IMR-90 (cell line): ENCODE measurements at regions not wholly inside any gene's neighbourhood (a gene's known extent, or its start where the extent isn't known, plus 50 kb on each side); places are given as distances from the start of the nearest gene placed in this dataset.

Experiments
- ATAC-seq: fragments of 200-7000 bp; cut with Tn5 transposase; 2 replicates; pipeline ENCODE4 v1.9.1; 2020; ENCODE audit warnings: low read depth, mild to moderate bottlenecking, moderate library complexity
- BruUV-seq: library from RNA; stranded (reverse); fragments of 400-500 nt; replicated peaks from 2 replicates; lab custom pipeline; 2021; lab: Mats Ljungman, UMichigan
- CTCF ChIA-PET: fragments of 300-600 bp; formaldehyde crosslinking; extraction: SDS; loops from one replicate; lab custom pipeline; 2021; ENCODE audit warnings: antibody characterized with exemption; lab: Yijun Ruan, JAX
- POLR2A ChIA-PET: fragments of 300-600 bp; sonication (Branson Sonifier 250); formaldehyde crosslinking; loops from one replicate; lab custom pipeline; 2022; ENCODE audit warnings: antibody characterized with exemption; ENCODE audit not compliant: unreplicated experiment; lab: Charles Lee
- DNase-seq: peaks from one replicate; pipeline ENCODE4 v3.0.0; 2013
- H2AFZ ChIP-seq: replicated peaks from 2 replicates; pipeline ENCODE3; 2013; ENCODE audit warnings: low read length, mild to moderate bottlenecking; ENCODE audit not compliant: poor library complexity
- H2AK5ac ChIP-seq: 2 replicates; pipeline ENCODE4 v1.6.1; 2013; ENCODE audit warnings: low read depth, low read length, inconsistent platforms
- H2AK9ac ChIP-seq: replicated peaks from 2 replicates; pipeline ENCODE3; 2013; ENCODE audit warnings: mild to moderate bottlenecking, low read depth, low read length, moderate library complexity; ENCODE audit not compliant: poor library complexity
- H2BK120ac ChIP-seq: 2 replicates; pipeline ENCODE4 v1.6.1; 2013; ENCODE audit warnings: low read depth, low read length, inconsistent platforms
- H2BK15ac ChIP-seq: 3 replicates; pipeline ENCODE4 v1.6.1; 2013; ENCODE audit warnings: low read depth, low read length, inconsistent platforms
- H2BK20ac ChIP-seq: 2 replicates; pipeline ENCODE4 v1.6.1; 2013; ENCODE audit warnings: low read depth, mild to moderate bottlenecking, inconsistent platforms, low read length, moderate library complexity
- H2BK5ac ChIP-seq: 2 replicates; pipeline ENCODE4 v1.6.1; 2013; ENCODE audit warnings: mild to moderate bottlenecking, low read depth, low read length, inconsistent platforms; ENCODE audit not compliant: poor library complexity, severe bottlenecking
- H3K14ac ChIP-seq: replicated peaks from 2 replicates; pipeline ENCODE4 v1.6.1; 2013; ENCODE audit warnings: low read depth, low read length, inconsistent platforms
- H3K18ac ChIP-seq: 2 replicates; pipeline ENCODE4 v1.6.1; 2013; ENCODE audit warnings: low read depth, low read length, control low read depth
- H3K23ac ChIP-seq: 2 replicates; pipeline ENCODE4 v1.6.1; 2013; ENCODE audit warnings: low read depth, low read length, inconsistent platforms
- H3K27ac ChIP-seq: 2 replicates; pipeline ENCODE4 v1.5.1; 2013; ENCODE audit warnings: mild to moderate bottlenecking, control low read depth, low read length; ENCODE audit not compliant: insufficient read depth
- H3K27me3 ChIP-seq: 2 replicates; pipeline ENCODE4 v1.6.1; 2013; ENCODE audit warnings: low read length; ENCODE audit not compliant: control insufficient read depth, insufficient read depth
- H3K36me3 ChIP-seq: 2 replicates; pipeline ENCODE4 v1.6.1; 2013; ENCODE audit warnings: low read length, mixed read lengths; ENCODE audit not compliant: control insufficient read depth, insufficient read depth
- H3K4ac ChIP-seq: 2 replicates; pipeline ENCODE4 v1.6.1; 2013; ENCODE audit warnings: low read depth, low read length, inconsistent platforms
- H3K4me1 ChIP-seq: 2 replicates; pipeline ENCODE4 v1.6.1; 2013; ENCODE audit warnings: low read length, mixed read lengths; ENCODE audit not compliant: control insufficient read depth, insufficient read depth
- H3K4me2 ChIP-seq: 2 replicates; pipeline ENCODE4 v1.6.1; 2013; ENCODE audit warnings: low read depth, mild to moderate bottlenecking, control low read depth, low read length, moderate library complexity
- H3K4me3 ChIP-seq: 2 replicates; pipeline ENCODE4 v1.5.1; 2013; ENCODE audit warnings: low read depth, mild to moderate bottlenecking, control low read depth, low read length, moderate library complexity; ENCODE audit not compliant: insufficient read depth
- H3K56ac ChIP-seq: 2 replicates; pipeline ENCODE4 v1.6.1; 2013; ENCODE audit warnings: low read length, inconsistent platforms; ENCODE audit not compliant: insufficient read depth; ENCODE audit errors: extremely low read depth
- H3K79me1 ChIP-seq, 2 experiments: 2 replicates each; pipeline ENCODE4 v1.6.1; 2013; ENCODE audit warnings: low read length in 2 of 2, inconsistent platforms in 1 of 2, low read depth in 1 of 2
- H3K9ac ChIP-seq: 2 replicates; pipeline ENCODE4 v1.6.1; 2013; ENCODE audit warnings: low read depth, low read length, control low read depth
- H3K9me1 ChIP-seq: 2 replicates; pipeline ENCODE4 v1.6.1; 2013; ENCODE audit warnings: low read length, inconsistent platforms; ENCODE audit not compliant: insufficient read depth
- H3K9me3 ChIP-seq: 2 replicates; pipeline ENCODE4 v1.6.1; 2013; ENCODE audit warnings: low read length; ENCODE audit not compliant: control insufficient read depth, insufficient read depth
- H4K20me1 ChIP-seq: 2 replicates; pipeline ENCODE4 v1.6.1; 2013; ENCODE audit warnings: low read length, inconsistent platforms; ENCODE audit not compliant: insufficient read depth
- H4K5ac ChIP-seq: 2 replicates; pipeline ENCODE4 v1.6.1; 2013; ENCODE audit warnings: mild to moderate bottlenecking, low read depth, low read length, control low read depth
- H4K8ac ChIP-seq, 2 experiments: 2 replicates each; pipeline ENCODE4 v1.6.1; 2013; ENCODE audit warnings: low read depth in 2 of 2, low read length in 2 of 2, control low read depth in 1 of 2, inconsistent platforms in 1 of 2
- H4K91ac ChIP-seq: 2 replicates; pipeline ENCODE4 v1.6.1; 2013; ENCODE audit warnings: low read depth, low read length, inconsistent platforms; ENCODE audit not compliant: insufficient read depth
- CHD1 ChIP-seq: IDR thresholded peaks from 2 replicates; pipeline ENCODE4 v1.6.1; 2012; ENCODE audit warnings: low read depth, low read length, improper control_type of control experiment
- MAZ ChIP-seq: IDR thresholded peaks from 2 replicates; pipeline ENCODE4 v1.6.1; 2012; ENCODE audit warnings: low read depth, mild to moderate bottlenecking, low read length, improper control_type of control experiment, moderate library complexity, borderline replicate concordance
- MXI1 ChIP-seq: IDR thresholded peaks from 2 replicates; pipeline ENCODE4 v1.6.1; 2012; ENCODE audit warnings: low read depth, mild to moderate bottlenecking, low read length, moderate library complexity, borderline replicate concordance
- NFE2L2 ChIP-seq: fragments of 150-350 bp; IDR thresholded peaks from 2 replicates; pipeline ENCODE4 v1.6.1; 2016; ENCODE audit warnings: low read depth, mild to moderate bottlenecking, low read length
- RAD21 ChIP-seq: IDR thresholded peaks from 2 replicates; pipeline ENCODE4 v1.6.1; 2012; ENCODE audit warnings: low read length, improper control_type of control experiment
- RCOR1 ChIP-seq: IDR thresholded peaks from 2 replicates; pipeline ENCODE4 v1.6.1; 2012; ENCODE audit warnings: mild to moderate bottlenecking, low read length, improper control_type of control experiment; ENCODE audit not compliant: insufficient replicate concordance
- RFX5 ChIP-seq: IDR thresholded peaks from 2 replicates; pipeline ENCODE4 v1.8.0; 2012; ENCODE audit warnings: low read depth, mild to moderate bottlenecking, low read length, moderate library complexity
- USF2 ChIP-seq: fragments of 150-350 bp; IDR thresholded peaks from 2 replicates; pipeline ENCODE4 v1.6.1; 2017; ENCODE audit warnings: mild to moderate bottlenecking, antibody characterized with exemption, low read length, low read depth
- WGBS, 2 experiments: methylation state at CpG; one replicate each; pipeline versions ENCODE4 v1.1.5 to v1.1.7; 2013; ENCODE audit warnings: missing lambda C conversion rate in 2 of 2; ENCODE audit not compliant: insufficient read length in 1 of 2; ENCODE audit errors: extremely low coverage in 2 of 2; 5-methylcytosine and 5-hydroxymethylcytosine counted together
- dilution Hi-C: fragments of 300-500 bp; cut with HindIII; formaldehyde crosslinking; loops from one replicate; pipeline ENCODE4 v1.14.3; 2018; ENCODE audit warnings: low sequenced_read_pairs; ENCODE audit not compliant: unreplicated experiment
- in situ Hi-C: fragments of 300-500 bp; cut with MboI; formaldehyde crosslinking; loops from 3 replicates; pipeline ENCODE4 v1.14.3; 2019; ENCODE audit warnings: low sequenced_read_pairs, inconsistent platforms, mixed read lengths
- intact Hi-C: fragments of 100-400 bp; cut with micrococcal nuclease; formaldehyde crosslinking; loops from 2 replicates; pipeline ENCODE4 v1.10.0; 2022
- TF ChIP-seq, protein P1 (sequence below): conservative IDR thresholded peaks from 2 replicates; pipeline ENCODE4 v1.5.1; 2012; ENCODE audit warnings: mild to moderate bottlenecking, low read depth, low read length, improper control_type of control experiment

DNA sequence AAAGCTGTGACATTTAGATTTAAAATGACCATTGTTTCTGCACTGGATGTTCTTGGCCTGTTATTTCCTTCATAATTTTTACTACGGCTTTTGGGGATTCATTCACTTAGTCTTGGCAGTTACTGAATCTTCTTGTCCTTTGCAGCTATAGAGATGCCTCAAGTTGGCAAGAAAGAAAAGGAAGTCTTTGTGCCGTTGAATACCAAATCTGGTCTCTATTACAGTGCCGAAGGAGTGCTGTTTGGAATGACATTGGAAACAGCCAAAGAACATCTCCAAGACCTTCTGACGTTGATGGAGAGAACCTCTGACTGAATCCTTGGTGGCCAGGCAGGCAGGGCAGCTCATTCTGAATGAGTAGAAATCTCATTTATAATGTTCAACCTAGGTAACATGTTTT is 54.3 kb upstream of the NRP1 start:
- Histone ChIP-seq H4K91ac (no peak overlapping the region), H4K8ac (no peak overlapping the region), H3K4ac (no peak overlapping the region), H3K9me3 (no peaks in the 10 kb centered on the region), H2AFZ (peak overlapping the region; percentile 28), H3K36me3 (no peaks in the 10 kb centered on the region), H2BK120ac (no peak overlapping the region), H3K23ac (no peak overlapping the region), H4K5ac (no peak overlapping the region), H3K9ac (no peak overlapping the region), H4K20me1 (no peaks in the 10 kb centered on the region), H3K14ac (no peak overlapping the region), H3K56ac (no peak overlapping the region), H3K4me2 (no peak overlapping the region), H3K4me3 (no peak overlapping the region), H2AK9ac (no peak overlapping the region), H3K18ac (no peak overlapping the region), H3K4me1 (peaks cover 2% of the 10 kb centered on the region; the same call in 1 of the 2 replicates), H2BK5ac (no peak overlapping the region), H2BK15ac (no peak overlapping the region), H2BK20ac (no peak overlapping the region), H3K27ac (no peak overlapping the region), H3K79me1 (no peaks in the 10 kb centered on the region), H3K27me3 (peaks cover 7% of the 10 kb centered on the region), H3K9me1 (no peaks in the 10 kb centered on the region), H2AK5ac (no peak overlapping the region)
- ATAC-seq: no peak
- ChIA-PET CTCF (no interaction called here), POLR2A (no interaction called here)
- TF ChIP-seq MXI1 (no peak), USF2 (no peak), MAZ (no peak), RCOR1 (no peak), RAD21 (no peak), CHD1 (no peak), RFX5 (no peak), NFE2L2 (no peak)
- TF ChIP-seq, protein P1, sequence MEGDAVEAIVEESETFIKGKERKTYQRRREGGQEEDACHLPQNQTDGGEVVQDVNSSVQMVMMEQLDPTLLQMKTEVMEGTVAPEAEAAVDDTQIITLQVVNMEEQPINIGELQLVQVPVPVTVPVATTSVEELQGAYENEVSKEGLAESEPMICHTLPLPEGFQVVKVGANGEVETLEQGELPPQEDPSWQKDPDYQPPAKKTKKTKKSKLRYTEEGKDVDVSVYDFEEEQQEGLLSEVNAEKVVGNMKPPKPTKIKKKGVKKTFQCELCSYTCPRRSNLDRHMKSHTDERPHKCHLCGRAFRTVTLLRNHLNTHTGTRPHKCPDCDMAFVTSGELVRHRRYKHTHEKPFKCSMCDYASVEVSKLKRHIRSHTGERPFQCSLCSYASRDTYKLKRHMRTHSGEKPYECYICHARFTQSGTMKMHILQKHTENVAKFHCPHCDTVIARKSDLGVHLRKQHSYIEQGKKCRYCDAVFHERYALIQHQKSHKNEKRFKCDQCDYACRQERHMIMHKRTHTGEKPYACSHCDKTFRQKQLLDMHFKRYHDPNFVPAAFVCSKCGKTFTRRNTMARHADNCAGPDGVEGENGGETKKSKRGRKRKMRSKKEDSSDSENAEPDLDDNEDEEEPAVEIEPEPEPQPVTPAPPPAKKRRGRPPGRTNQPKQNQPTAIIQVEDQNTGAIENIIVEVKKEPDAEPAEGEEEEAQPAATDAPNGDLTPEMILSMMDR: no peak
- BruUV-seq: no TSS peak
- dilution Hi-C loops: no loop called here
- no CpG with 5 or more reads among the region's 4 CpGs for WGBS, 2 experiments
- no peak for DNase-seq
- intact Hi-C loops: no loop called here
- in situ Hi-C loops: no loop called here
